ENCODE measurements at regions not wholly inside any gene's neighbourhood (a gene's known extent, or its start where the extent isn't known, plus 50 kb on each side); places are given as distances from the start of the nearest gene placed in this dataset.
"Not testable (repeated sequence)": the region's sequence is repeated elsewhere in the genome, so short reads cannot be mapped to it uniquely, and the experiment has no call there.

DNA sequence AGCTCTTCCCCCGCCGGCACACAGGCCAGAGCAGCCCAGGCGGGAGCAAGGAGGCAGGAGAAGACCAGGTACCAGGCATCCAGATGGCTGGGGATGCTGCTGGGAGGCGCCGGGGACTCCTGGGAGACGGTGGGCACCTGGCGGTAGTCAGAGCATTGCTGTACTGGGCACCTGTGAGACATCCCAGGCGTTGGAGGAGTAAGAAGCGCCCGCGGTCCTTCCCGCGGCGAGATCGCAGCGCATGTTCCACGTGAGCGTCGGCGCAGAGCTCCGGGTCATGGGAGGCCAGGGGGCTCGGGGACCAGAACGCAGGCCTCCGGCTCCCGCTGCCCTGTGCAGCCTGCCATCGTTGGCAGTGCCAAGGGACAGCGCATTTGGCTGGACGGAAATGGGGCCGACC lies 293.7 kb upstream of the CDYL start:
- DNase-seq (ENCODE audit: low read depth, low spot score) = no peak
- TF ChIP-seq, protein P1, sequence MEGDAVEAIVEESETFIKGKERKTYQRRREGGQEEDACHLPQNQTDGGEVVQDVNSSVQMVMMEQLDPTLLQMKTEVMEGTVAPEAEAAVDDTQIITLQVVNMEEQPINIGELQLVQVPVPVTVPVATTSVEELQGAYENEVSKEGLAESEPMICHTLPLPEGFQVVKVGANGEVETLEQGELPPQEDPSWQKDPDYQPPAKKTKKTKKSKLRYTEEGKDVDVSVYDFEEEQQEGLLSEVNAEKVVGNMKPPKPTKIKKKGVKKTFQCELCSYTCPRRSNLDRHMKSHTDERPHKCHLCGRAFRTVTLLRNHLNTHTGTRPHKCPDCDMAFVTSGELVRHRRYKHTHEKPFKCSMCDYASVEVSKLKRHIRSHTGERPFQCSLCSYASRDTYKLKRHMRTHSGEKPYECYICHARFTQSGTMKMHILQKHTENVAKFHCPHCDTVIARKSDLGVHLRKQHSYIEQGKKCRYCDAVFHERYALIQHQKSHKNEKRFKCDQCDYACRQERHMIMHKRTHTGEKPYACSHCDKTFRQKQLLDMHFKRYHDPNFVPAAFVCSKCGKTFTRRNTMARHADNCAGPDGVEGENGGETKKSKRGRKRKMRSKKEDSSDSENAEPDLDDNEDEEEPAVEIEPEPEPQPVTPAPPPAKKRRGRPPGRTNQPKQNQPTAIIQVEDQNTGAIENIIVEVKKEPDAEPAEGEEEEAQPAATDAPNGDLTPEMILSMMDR (IDR thresholded peaks at IDR 0.05; ENCODE audit: low read depth, low read length) = no peak
- H3K4me3 ChIP-seq (ENCODE audit: low read depth, low read length) = no peak overlapping the region
- in situ Hi-C loops (cut with HindIII; ENCODE audit: low sequenced_read_pairs) = no loop called here

- no peak overlapping the region for H3K4me3 ChIP-seq (ENCODE audit: low read depth, low read length)
- TF ChIP-seq, protein P1 (IDR thresholded peaks at IDR 0.05; ENCODE audit: low read depth, low read length) = no peak
- no peak for DNase-seq (ENCODE audit: low read depth, low spot score)
- in situ Hi-C loops (cut with HindIII; ENCODE audit: low sequenced_read_pairs) = no loop called here
Measured at GRCh38 chr6:4480788-4481735, 295.1 kb upstream of the CDYL start.

DNA sequence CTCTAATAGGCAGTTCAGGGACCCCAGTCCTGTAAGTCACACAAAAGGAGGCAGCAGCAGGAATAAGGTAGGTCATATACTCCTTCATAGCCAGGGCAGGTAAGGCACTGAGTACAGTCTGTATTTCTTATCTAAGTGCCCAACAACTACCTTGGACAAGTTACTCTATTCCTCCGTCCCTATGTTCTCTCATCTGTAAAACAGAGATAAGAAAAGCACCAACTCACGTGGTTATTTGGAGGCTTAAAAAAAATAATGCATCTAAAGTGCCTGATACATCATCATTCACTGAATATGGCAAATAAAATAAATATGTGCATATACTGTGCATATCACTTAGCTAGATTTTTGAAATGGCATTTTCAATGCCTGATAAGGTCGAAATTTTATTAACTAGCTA lies 298.1 kb upstream of the CDYL start:
- H3K4me3 ChIP-seq (ENCODE audit: low read depth, low read length) = no peak overlapping the region
- TF ChIP-seq, protein P1 (IDR thresholded peaks at IDR 0.05; ENCODE audit: low read depth, low read length) = no peak
- no peak for DNase-seq (ENCODE audit: low read depth, low spot score)
- in situ Hi-C loops (cut with HindIII; ENCODE audit: low sequenced_read_pairs) = no loop called here

DNA sequence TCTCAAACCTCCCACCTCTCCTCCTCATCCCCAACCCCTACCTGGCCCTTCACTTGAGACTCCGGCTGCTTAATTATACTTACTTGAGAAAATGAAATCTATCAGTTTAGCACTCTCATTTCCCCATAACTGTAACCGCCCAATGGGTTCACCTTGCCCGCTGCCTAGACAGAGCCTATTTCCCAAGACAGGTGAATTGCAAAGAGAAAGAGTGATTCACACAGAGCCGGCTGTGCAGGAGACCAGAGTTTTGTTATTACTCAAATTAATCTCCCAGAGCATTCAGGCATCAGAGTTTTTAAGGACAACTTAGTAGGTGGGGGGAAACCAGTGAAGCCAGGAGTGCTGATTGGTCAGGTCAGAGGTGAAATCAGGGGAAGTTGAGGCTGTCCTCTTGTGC lies 301.4 kb upstream of the CDYL start:
- TF ChIP-seq, protein P1 (IDR thresholded peaks at IDR 0.05; ENCODE audit: low read depth, low read length) = no peak
- in situ Hi-C loops (cut with HindIII; ENCODE audit: low sequenced_read_pairs) = no loop called here
- H3K4me3 ChIP-seq (ENCODE audit: low read depth, low read length) = no peak overlapping the region
- no peak for DNase-seq (ENCODE audit: low read depth, low spot score)

DNA sequence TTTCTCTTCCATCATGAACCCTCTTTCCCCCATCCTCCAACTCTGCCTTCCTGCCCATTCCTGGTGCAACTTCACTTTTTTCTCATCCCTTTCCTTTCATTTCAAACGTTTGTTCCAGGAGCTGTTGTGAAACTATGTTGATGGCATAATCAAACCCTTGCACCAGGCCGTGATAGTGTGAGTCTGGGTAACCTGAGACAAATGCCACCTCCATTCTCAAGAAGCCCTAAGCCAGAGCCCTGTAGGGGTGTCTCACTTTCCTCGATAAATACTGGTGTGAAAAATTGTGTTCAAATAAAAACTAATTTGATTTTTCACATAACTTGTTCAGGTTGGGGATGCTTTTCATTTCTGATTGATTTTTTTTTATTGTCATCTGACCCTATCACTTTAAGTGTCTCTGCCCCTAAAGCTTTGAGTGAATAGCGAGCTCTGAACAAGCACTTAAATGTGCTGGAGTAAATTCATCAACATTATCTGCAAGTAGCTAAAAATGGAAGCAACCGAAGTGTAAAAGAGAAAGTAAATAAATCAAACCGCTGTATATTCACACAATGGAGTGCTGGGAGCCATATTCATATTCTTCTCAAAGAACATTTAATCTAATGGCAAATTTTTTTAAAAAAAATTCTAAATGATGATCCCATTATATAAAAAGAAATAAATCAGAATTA lies 303.1 kb upstream of the CDYL start:
- in situ Hi-C loops (cut with HindIII; ENCODE audit: low sequenced_read_pairs) = no loop called here
- no peak overlapping the region for H3K4me3 ChIP-seq (ENCODE audit: low read depth, low read length)
- DNase-seq (ENCODE audit: low read depth, low spot score) = no peak
- TF ChIP-seq, protein P1 (IDR thresholded peaks at IDR 0.05; ENCODE audit: low read depth, low read length) = no peak

DNA sequence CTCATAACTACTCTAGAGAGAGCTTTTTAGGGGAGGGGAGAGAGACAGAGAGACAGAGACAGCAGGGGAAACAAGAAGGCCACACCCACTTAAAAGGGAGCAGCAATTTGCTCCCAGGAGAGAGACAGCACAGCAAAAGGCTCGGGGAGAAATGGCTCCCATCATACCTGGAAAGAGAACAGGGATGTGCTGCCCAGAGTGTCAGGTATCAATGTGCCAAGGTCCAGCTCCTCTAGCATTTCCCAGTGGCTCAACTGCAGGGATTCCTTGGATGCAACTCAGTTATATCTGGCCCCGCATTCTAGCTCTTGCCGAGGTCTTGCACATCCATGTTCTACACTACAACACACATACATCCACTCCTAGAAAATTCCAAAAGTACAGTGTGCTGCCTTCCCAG lies 304.0 kb upstream of the CDYL start:
- no peak for DNase-seq (ENCODE audit: low read depth, low spot score)
- no peak overlapping the region for H3K4me3 ChIP-seq (ENCODE audit: low read depth, low read length)
- in situ Hi-C loops (cut with HindIII; ENCODE audit: low sequenced_read_pairs) = no loop called here
- TF ChIP-seq, protein P1 (IDR thresholded peaks at IDR 0.05; ENCODE audit: low read depth, low read length) = no peak

GRCh38 chr6:4471515-4471914 lies 304.7 kb upstream of the CDYL start:
- DNase-seq (ENCODE audit: low read depth, low spot score); H3K4me3 ChIP-seq (ENCODE audit: low read depth, low read length); in situ Hi-C loops (cut with HindIII; ENCODE audit: low sequenced_read_pairs): not testable (repeated sequence)
